Right ventricle myocardium inferior (tissue), 1 donor: ENCODE measurements at regions not wholly inside any gene's neighbourhood (a gene's known extent, or its start where the extent isn't known, plus 50 kb on each side); places are given as distances from the start of the nearest gene placed in this dataset.
"Not testable (repeated sequence)": the region's sequence is repeated elsewhere in the genome, so short reads cannot be mapped to it uniquely, and the experiment has no call there.

Experiments
- ATAC-seq: fragments of 200-7000 bp; cut with Tn5 transposase; one replicate; pipeline ENCODE4 v1.9.1; 2020; ENCODE audit warnings: mild to moderate bottlenecking, moderate library complexity
- DNase-seq: peaks from one replicate; pipeline ENCODE4 v3.0.0; 2021; ENCODE audit errors: missing footprints
- intact Hi-C: fragments of 100-400 bp; cut with DNase I; formaldehyde crosslinking; loops from one replicate; pipeline ENCODE4 v1.11.0; 2022
- donor health status: DM: no; HTN: yes; CAD: no; lungs with severe emphysema.

DNA sequence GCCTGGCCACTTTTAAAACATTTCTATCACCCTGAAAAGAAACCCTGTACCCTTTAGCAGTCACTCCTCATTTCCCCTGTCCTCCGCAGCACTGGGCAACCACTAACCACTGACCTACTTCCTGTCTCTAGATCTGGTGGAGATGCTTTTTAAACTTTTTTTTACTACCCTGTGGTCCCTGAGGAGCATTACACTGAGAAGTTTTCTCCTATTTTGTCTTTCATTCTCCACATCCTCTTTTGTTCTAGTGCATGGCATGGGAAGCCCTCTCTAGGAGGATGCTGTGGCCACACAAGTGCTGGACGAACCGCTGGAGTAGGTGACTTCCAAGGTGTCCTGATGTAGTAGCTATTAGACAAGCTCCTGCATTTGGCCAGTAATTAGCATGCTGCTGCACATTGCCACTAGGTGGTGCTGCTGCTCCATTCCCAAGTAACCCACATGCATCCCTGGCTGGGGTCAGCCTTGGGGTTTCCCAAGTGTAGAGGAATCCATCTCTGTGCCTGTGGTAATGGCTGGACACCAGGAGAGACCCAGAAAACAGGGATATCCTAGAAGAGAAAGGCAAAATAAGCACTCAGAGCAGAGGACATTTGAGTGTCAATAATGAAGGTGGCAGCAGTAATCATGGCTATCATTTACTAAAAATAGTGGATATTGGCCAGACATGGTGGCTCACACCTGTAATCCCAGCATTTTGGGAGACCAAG, 143.8 kb upstream of the CRHR1 start:
- DNase-seq, result no peak
- peak; percentile 59 for ATAC-seq
- intact Hi-C loops, result loop anchor here (1.0 to 5.0 kb wide), 2 partner anchors 192 to 212 kb away; no protein-coding TSS in a partner anchor

DNA sequence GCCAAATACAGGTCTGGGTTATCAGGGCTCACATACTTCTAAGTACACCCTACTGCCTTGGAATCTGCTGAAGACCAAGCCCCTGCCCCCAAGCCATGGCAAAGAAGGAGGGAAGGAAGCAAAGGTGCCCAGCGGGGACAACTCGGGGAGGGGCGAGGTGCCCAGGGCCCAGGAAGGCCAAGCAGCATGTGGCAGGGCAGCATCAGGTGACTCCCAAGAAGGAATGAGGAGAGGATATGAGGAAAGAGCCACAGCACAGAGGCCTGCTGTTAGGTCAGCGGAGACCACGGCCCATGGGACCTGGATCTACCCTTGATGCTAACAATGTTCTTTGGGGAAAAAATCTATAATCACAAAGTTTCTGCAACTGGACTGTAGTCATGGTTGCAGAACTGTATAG, 142.6 kb upstream of the CRHR1 start:
- ATAC-seq (no peak), DNase-seq (no peak)
- intact Hi-C loops, result loop anchor here (5.0 kb wide), 1 partner anchor 211 kb away; no protein-coding TSS in a partner anchor

GRCh38 chr17:45643591-45643990, 140.5 kb upstream of the CRHR1 start:
- DNase-seq (no peak), ATAC-seq (no peak)
- intact Hi-C loops, result loop anchor here (5.0 kb wide), 1 partner anchor 209 kb away; no protein-coding TSS in a partner anchor

DNA sequence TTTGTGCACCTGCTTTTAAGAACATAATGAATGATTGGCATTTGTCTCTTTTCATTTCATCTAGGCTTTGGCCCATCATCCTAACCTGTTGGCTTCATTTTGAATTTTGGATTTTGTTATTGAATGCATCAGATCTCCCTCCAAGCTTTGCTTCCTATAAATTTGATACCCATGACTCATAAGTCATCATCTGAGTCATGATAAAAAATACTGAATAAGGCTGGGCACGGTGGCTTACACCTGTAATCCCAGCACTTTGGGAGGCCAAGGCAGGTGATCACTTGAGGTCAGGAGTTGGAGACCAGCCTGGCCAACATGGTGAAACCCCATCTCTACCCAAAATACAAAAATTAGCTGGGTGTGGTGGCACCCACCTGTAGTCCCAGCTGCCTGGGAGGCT, 139.5 kb upstream of the CRHR1 start:
- intact Hi-C loops, result loop anchor here (5.0 kb wide), 1 partner anchor 208 kb away; no protein-coding TSS in a partner anchor
- ATAC-seq, result not testable (repeated sequence)

GRCh38 chr17:45645330-45645729, 138.8 kb upstream of the CRHR1 start:
- DNase-seq (no peak), ATAC-seq (no peak)
- intact Hi-C loops, result no loop called here

More for the DNA sequence above, 139.5 kb upstream of the CRHR1 start:
- not testable (repeated sequence) for DNase-seq

GRCh38 chr17:45646288-45646988, 137.7 kb upstream of the CRHR1 start:
- intact Hi-C loops, result no loop called here
- DNase-seq, result no peak

DNA sequence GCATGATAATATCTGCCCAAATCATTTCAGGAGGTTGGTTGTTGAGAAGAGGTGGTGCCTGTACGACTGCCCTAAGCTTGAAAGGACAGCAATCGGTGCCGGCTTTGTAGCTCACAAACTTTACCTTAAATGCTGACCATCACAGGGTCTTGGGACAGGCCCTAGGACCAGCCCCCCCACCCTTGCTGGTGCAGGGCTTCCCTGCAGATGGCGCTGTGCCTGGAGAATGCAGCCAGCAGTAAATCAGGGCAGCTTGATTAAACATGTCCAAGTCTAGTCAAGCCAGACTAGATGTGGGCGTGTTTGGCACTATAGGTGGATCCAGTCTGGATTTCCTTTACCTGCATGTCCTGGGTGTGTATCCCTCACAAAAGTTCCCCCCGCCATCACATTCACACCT, 135.5 kb upstream of the CRHR1 start:
- ATAC-seq (no peak), DNase-seq (no peak)
- intact Hi-C loops, result no loop called here

More at GRCh38 chr17:45646288-45646988, 137.7 kb upstream of the CRHR1 start:
- ATAC-seq, result peak; percentile 58

GRCh38 chr17:45649796-45650195, 134.3 kb upstream of the CRHR1 start:
- no peak for DNase-seq
- ATAC-seq, result no peak
- intact Hi-C loops, result no loop called here

- intact Hi-C loops, result no loop called here
- DNase-seq (no peak), ATAC-seq (no peak)
These were observed 133.6 kb upstream of the CRHR1 start for GRCh38 chr17:45650561-45650960.

GRCh38 chr17:45651145-45651709, 132.9 kb upstream of the CRHR1 start:
- intact Hi-C loops, result no loop called here
- ATAC-seq (no peak), DNase-seq (no peak)

GRCh38 chr17:45653616-45654015, 130.5 kb upstream of the CRHR1 start:
- intact Hi-C loops, result no loop called here

DNA sequence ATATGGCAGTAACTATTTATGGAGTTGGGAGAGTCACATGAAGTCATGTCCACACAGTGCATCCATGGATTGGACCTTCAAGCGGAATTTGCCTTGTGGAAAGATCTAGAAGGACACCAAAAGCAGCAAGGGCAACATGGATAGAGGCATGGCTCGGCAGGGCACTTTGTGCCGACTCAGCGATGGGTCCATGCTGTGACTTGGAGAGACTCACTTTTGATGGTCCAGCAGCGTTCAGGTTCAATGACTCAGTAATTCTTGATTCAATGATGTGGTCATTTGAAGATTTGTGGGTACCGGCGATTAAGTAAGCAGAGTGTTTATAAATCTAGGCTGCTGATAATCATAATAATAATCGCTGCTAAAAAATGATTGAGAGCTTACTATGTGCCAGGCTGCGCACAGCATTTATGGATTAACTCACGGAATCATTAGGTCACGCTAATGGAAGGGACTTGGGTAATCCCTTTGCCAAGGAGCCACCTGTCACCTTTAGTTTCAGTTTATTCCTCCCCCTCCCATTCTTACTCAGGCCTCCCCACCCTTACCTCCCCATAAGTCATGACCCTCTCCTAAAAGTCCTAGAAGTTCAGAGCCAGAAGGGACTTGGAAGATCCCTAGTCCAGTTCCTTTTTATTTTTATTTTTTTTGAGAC, 127.5 kb upstream of the CRHR1 start:
- ATAC-seq (no peak), DNase-seq (no peak)
- intact Hi-C loops, result no loop called here

More at GRCh38 chr17:45653616-45654015, 130.5 kb upstream of the CRHR1 start:
- DNase-seq, result no peak
- ATAC-seq, result no peak

DNA sequence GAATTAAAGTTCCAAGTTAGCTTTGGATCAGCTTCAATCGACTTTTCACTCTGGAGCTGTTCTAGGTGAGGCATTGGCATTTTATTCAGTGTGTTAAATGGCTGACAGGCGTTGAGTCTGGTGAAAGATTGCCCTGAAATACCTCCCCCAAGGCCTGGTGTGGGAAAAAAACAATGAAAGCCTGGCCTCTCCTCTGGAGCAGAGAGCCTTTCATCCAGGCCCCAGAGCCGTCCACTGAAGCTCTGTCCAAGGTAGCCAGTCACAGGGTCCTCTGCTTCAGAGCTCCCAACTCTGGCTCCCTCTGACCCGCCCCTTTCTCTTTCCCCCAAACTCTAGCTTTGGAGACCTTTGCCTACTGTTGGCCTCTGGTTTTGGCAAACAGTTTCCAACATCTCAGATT, 123.6 kb upstream of the CRHR1 start:
- ATAC-seq, result no peak
- no peak for DNase-seq
- intact Hi-C loops, result no loop called here

GRCh38 chr17:45662432-45662831, 121.7 kb upstream of the CRHR1 start:
- no peak for DNase-seq
- ATAC-seq, result no peak
- intact Hi-C loops, result no loop called here

DNA sequence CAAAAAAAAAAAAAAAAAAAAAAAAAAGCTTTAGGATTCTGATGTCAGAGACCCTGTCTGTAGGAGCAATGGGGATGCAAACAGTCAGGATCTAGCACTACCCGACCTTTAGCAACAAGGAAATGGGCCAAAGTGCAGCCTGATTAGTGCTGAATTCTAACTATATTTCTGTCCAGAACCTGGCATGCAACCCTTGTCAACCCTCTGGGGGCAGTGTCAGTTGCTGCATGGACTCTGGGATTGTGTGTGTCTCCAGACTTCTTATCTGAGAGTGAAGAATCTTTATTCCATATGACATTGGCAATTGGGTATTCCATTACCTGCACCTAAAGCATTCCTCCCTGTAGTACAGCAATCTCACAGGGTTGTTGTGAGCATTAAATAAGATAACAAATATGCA, 120.3 kb upstream of the CRHR1 start:
- intact Hi-C loops, result no loop called here
- DNase-seq (no peak), ATAC-seq (no peak)

DNA sequence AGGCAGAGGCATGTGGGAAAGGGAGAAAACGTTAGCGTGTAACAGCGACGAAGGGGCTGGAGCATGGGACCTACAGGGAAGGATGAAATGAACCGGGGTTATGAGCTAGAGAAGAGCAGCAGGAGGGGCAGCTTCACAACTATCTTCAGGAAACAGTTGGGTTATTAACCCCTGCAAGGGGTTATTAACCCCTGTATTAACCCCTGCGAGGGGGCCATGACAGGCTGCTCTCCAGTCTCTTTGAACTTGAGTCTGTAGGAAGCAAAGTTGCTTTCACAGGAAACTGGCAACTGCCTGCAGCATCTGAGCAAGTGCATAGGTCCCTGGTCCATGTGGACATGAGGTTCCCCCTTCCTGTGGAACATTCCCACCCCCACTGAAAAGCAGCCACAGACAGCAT, 119.2 kb upstream of the CRHR1 start:
- intact Hi-C loops, result no loop called here
- DNase-seq (no peak), ATAC-seq (no peak)

- ATAC-seq (no peak), DNase-seq (no peak)
- intact Hi-C loops, result no loop called here
These were observed 118.0 kb upstream of the CRHR1 start for GRCh38 chr17:45666046-45666600.

GRCh38 chr17:45666641-45667040, 117.5 kb upstream of the CRHR1 start:
- intact Hi-C loops, result no loop called here
- DNase-seq (no peak), ATAC-seq (no peak)

DNA sequence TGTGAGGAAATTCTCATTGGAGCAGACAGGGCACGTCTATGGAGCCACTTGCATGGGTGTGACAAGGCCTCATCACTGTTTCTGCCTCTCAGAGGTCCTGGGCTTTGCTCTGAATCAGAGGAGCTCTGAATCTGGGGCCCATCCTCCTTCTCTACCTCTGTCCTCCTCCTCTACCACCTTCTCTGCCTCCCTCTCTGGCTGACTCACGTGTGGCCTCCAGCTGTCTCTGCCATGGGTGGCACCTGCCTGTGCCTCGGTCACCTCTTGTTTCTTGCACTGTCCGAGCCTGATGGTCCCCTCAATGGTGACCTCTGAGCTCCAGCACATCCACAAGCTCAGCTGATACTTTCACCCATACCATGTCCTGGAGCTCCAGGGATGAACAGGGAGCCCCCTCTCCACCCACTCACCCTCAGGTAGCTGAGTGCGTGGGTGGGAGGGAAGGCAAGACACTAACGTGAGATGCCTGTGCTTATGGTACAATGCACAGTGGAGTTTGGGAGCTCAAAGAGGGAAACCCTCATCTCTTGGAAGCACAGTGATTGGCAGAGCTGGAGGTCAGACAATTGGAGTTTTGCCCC, 116.4 kb upstream of the CRHR1 start:
- intact Hi-C loops, result no loop called here
- ATAC-seq (no peak), DNase-seq (no peak)
